Fibroblast of peridontal ligament (primary cell): ENCODE measurements at regions not wholly inside any gene's neighbourhood (a gene's known extent, or its start where the extent isn't known, plus 50 kb on each side); places are given as distances from the start of the nearest gene placed in this dataset.
"Not testable (repeated sequence)": the region's sequence is repeated elsewhere in the genome, so short reads cannot be mapped to it uniquely, and the experiment has no call there.

Source experiments
- DNase-seq: peaks from one replicate; pipeline ENCODE4 v3.0.0-alpha.2; 2010; ENCODE audit errors: extremely low read depth

GRCh38 chr4:3880615-3881120 is 114.5 kb downstream of the ADRA2C start:
- peak; percentile 40 for DNase-seq

GRCh38 chr4:3882316-3882885 is 116.2 kb downstream of the ADRA2C start:
- peak; percentile 35 for DNase-seq

GRCh38 chr4:3884261-3884660 is 118.1 kb downstream of the ADRA2C start:
- not testable (repeated sequence) for DNase-seq

DNA sequence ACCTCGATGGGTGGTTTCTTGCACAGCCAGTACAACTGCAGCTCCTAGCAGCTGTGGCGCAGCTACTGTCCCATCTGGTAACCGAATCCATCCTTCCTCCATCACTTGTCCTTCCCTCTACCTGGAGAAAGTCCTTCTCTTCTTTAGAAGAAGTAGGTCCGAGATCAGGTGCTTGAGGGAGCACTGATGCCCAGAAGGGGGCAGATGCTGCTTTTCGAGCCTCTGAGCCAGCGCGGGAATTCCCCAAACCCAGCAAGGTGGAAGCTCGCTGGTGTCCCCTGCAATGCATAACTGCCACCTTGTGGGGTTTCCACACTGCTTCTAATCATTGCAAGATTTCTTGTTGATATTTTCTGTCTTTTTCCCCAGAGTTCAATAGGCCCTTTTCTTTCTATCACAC is 127.4 kb downstream of the ADRA2C start:
- DNase-seq: not testable (repeated sequence)

DNA sequence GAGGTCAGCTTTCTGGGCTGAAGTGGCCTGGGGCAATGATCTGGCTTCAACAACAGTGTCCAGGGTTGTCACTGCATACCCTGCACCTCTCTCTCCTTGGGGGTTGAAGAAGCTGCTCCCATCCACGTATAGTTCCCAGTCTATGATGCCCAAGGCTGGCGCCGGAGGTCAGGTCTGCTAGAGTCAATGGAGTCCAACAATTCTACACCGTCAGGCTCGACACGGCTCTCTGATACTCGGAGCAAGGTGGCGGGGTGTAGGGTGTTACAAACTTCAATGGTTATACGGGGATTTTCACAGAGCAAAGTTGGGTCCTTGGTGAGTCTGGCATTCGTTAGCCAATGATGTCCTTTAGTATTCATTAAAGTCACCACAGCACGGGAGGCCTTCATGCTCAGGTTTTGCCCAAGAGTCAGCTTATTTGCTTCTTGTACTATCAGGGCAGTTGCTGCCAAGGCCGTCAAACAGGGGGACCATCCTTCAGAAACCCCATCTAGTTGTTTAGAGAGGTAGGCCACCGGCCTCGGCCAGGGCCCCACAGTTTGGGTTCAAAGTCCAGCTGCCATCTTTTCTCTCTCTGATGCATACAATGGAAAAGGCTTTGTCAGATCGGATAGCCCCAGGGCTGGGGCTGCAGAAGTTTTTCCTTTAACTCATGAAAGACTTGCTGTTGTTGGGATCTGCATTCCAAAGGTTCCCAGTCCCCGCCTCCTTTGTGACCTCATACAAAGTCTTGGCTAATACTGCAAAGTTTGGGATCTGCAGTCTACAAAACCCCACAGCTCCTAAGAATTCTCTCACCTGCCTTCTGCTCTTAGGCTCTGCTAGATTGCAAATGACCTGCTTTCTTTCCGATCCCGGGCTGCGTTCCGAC is 128.1 kb downstream of the ADRA2C start:
- peak; percentile 9 for DNase-seq

- DNase-seq: no peak
Measured at GRCh38 chr4:3896441-3896840, 130.3 kb downstream of the ADRA2C start.

- not testable (repeated sequence) for DNase-seq
Measured at GRCh38 chr4:3896871-3897578, 130.8 kb downstream of the ADRA2C start.

DNA sequence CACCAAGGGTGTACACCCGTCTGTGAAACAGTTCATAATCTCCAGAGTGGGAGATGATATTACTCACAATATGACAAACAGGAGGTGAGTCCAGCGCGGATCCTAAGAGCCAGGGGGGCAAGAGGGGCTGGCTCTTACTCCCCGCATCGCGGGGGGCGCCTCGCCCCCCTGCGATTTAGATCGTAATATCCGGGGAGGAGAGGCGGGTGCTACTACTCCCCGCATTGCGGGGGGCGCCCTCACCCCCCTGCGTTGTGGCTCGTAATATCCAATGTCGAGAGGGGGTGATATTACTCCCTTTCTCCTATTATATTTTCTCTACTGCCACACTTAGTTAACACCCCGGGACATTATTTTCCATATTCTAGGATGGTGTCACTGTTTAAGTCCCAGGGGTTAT is 131.9 kb downstream of the ADRA2C start:
- DNase-seq: no peak

DNA sequence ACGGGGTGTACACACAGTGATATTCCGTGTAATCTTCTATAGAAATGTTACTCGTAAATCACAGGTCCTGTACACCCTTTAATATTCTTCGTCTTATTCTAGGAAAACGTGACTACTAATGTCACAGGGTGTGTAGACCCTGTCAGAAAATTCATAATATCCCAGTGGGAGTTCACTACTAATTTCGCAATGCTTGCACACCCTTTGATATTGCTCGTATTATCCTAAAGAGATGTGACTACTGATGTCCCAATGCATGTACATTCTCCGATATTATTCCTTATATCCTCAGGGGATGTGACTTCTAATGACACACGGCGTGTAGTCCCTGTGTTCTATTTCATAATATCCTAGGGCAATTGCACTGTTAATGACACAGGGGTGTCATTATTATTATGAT is 132.7 kb downstream of the ADRA2C start:
- DNase-seq: not testable (repeated sequence)

DNA sequence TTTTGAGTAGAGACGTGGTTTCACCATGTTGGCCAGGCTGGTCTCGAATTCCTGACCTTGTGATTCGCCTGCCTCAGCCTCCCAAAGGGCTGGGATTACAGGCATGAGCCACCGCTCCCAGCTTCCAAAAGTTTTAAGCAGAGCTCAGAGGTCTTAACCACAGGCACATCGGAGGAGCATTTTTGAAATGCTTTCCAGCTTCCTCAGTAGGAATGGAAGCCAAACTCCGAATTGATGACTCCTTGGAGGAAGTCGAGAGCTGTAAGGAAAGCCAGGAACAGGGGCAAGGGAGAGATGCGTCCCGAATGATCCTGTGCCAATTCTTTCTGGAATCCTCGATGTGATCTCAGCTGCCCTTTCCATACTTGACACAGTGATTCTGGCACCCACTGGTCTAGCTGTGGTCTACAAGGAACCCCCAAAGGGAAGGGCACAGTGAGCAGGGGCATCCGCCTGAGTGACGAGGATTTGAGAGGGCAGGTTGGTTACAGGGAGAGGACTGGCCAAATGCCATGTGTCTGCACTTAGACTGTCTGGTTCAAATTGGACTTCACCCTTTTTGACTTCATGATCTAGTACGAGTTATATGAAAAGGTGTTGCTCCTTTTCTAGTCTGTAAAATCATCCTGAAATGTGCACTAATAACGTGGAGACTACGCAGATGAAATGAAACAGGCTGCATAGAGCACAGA is 138.2 kb downstream of the ADRA2C start:
- peak; percentile 75 for DNase-seq

DNA sequence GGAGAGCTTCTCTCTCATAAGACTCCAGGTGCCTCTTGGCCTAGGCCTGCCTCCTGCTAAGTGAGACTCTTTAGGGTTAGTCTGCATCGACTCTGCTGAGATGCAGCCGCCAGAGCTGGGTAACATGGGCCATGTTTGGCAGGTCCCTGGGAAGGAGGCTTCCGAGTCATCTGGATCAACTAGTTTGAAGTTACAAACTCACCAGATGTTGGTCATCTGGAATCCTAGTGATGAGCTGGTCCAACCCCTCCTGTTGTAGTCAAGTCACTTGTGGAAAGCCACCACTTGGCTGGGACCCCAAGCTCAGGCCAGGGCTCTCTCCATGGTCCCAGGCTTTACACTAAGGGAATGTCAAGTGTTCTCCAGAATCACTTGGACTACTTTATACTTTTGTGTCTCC is 143.4 kb downstream of the ADRA2C start:
- DNase-seq: peak; percentile 16

- peak; percentile 18 for DNase-seq
Measured at GRCh38 chr4:3910161-3910950, 144.2 kb downstream of the ADRA2C start.

- no peak for DNase-seq
Measured at GRCh38 chr4:3911252-3911856, 145.2 kb downstream of the ADRA2C start.

DNA sequence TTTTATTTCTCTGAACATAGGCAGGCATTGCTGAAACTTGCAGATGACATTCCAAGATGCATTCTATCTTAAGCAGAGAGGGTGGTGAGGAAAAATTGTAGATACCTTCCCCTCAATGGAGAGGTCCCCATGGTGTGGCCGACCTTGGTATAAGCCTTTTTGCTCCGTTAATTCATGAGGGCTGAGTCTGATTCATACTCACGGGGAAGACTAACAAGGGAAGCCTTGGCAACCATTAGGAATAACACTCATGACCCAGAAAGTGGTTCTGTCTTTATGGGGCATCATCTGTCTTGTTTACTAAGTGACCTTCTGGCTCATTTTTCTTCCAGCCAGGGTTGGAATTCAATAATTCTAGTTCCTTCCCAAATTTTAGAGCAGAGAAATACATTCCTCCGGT is 148.3 kb downstream of the ADRA2C start:
- DNase-seq: peak; percentile 22

GRCh38 chr4:3919509-3919908 is 153.3 kb downstream of the ADRA2C start:
- peak; percentile 44 for DNase-seq

DNA sequence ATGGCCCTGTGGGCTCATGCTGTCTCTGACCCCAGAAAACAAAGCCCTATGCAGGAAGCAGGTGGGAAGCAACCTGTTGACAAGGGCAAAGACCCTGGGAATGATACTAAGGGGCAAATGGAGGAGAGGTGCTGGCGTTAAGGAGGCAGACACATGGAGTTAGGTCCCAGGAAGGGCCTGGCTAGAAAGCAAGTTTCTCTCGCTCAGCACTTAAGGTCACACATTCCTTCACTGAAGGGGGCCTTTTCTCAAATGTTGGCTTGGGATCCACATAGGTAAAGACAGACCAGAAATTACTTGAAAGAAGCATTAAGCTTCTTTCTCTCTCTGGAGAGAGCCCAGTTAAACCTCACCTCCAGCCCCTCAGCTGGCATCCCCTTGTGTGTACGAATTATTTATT is 155.7 kb downstream of the ADRA2C start:
- not testable (repeated sequence) for DNase-seq

DNA sequence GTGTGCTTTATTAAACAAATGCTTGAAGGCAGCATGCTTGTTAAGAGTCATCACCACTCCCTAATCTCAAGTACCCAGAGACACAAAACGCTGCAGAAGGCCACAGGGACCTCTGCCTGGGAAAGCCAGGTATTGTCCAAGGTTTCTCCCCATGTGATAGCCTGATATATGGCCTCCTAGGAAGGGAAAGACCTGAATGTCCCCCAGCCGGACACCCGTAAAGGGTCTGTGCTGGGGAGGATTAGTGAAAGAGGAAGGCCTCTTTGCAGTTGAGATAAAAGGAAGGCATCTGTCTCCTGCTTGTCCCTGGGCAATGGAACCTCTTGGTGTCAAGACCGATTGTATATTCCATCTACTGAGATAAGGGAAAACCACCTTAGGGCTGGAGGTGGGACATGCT is 159.7 kb downstream of the ADRA2C start:
- not testable (repeated sequence) for DNase-seq

DNA sequence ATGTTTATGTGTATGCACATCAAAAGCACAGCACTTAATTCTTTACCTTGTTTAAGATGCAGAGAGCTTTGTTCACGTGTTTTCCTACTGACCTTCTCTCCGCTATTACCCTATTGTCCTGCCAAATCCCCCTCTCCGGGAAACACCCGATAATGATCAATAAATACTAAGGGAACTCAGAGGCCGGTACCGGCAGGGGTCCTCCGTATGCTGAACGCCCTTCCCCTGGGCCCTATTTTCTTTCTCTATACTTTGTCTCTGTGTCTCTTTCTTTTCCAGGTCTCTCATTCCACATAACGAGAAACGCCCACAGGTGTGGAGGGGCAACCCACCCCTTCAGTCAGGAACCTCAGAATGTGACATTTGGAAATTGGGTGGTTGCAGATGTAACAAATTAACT is 160.1 kb downstream of the ADRA2C start:
- DNase-seq: not testable (repeated sequence)

GRCh38 chr4:3926969-3927755 is 161.0 kb downstream of the ADRA2C start:
- DNase-seq: not testable (repeated sequence)

GRCh38 chr4:3929431-3929830 is 163.2 kb downstream of the ADRA2C start:
- DNase-seq: peak; percentile 30
